Duodenal mucosa (tissue), 2 donors: ENCODE measurements at regions not wholly inside any gene's neighbourhood (a gene's known extent, or its start where the extent isn't known, plus 50 kb on each side); places are given as distances from the start of the nearest gene placed in this dataset.

Experiments
- H3K27ac ChIP-seq: one replicate; pipeline ENCODE4 v1.7.0; 2013; ENCODE audit warnings: low read depth, low read length
- H3K27me3 ChIP-seq, 2 donors: one replicate each; pipeline ENCODE4 v1.7.0; 2013; ENCODE audit warnings: low read length in 2 of 2, control low read depth in 1 of 2; ENCODE audit not compliant: insufficient read depth in 2 of 2, control insufficient read depth in 1 of 2
- H3K36me3 ChIP-seq, 2 donors: one replicate each; pipeline ENCODE4 v1.7.0; 2013; ENCODE audit warnings: low read length in 2 of 2, control low read depth in 1 of 2; ENCODE audit not compliant: insufficient read depth in 2 of 2, control insufficient read depth in 1 of 2
- H3K4me1 ChIP-seq, 2 donors: one replicate each; pipeline ENCODE4 v1.7.0; 2013; ENCODE audit warnings: low read length in 2 of 2, control low read depth in 1 of 2; ENCODE audit not compliant: insufficient read depth in 2 of 2, control insufficient read depth in 1 of 2
- H3K4me3 ChIP-seq, 2 donors: one replicate each; pipeline ENCODE4 v1.7.0; 2013; ENCODE audit warnings: low read length in 2 of 2, low read depth in 1 of 2
- H3K9ac ChIP-seq, 2 donors: one replicate each; pipeline ENCODE4 v1.7.0; 2013; ENCODE audit warnings: low read length in 2 of 2, low read depth in 1 of 2
- H3K9me3 ChIP-seq, 2 donors: one replicate each; pipeline ENCODE4 v1.7.0; 2013; ENCODE audit warnings: low read length in 2 of 2, control low read depth in 1 of 2; ENCODE audit not compliant: control insufficient read depth in 1 of 2

DNA sequence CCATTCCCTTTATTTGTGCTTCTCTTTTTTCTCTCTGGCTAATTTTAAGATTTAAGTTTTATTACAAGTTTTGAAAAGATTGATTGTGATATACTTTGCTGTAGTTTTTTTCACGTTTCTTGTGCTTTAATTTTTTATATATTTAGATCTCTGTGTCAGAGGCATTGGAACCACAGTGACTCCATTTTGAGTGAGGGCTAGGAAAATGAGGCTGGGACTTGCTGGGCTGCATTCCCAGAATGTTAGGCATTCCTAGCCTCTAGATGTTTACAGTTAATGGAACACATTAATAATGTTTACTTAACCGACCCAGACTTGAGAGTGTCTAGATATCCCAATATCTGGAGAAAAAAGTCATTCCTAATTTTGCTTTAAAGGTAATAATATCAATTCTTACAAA is 939.4 kb downstream of the BRINP3 start:
- H3K9ac ChIP-seq, result no peak overlapping the region
- no peaks in the 10 kb centered on the region for H3K4me1 ChIP-seq
- no peak overlapping the region for H3K27ac ChIP-seq
- H3K36me3 ChIP-seq, result no peaks in the 10 kb centered on the region
- H3K4me3 ChIP-seq, result no peak overlapping the region
- no peaks in the 10 kb centered on the region for H3K27me3 ChIP-seq
- H3K9me3 ChIP-seq, result no peaks in the 10 kb centered on the region

DNA sequence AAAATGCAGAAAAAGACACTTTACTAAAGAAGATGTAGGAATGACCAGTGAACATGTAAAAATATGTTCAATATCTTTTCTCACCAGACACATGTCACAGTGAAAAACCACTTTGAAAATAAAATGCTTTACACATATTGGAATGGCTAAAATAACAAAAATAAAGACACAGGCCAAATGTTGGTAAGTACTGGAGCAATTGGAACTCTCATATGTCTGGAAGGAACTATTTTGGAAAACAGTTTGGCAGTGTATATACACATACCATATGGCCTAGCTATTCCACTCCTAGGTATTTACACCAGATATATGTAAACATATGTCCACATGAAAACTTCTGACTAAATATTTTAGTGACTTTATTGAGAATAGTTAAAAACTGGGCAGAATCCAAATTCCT is 927.2 kb downstream of the BRINP3 start:
- no peak overlapping the region for H3K4me3 ChIP-seq
- no peaks in the 10 kb centered on the region for H3K36me3 ChIP-seq
- H3K4me1 ChIP-seq, result no peaks in the 10 kb centered on the region
- H3K9ac ChIP-seq, result no peak overlapping the region
- H3K27me3 ChIP-seq, result no peaks in the 10 kb centered on the region
- H3K27ac ChIP-seq, result no peak overlapping the region
- no peaks in the 10 kb centered on the region for H3K9me3 ChIP-seq

DNA sequence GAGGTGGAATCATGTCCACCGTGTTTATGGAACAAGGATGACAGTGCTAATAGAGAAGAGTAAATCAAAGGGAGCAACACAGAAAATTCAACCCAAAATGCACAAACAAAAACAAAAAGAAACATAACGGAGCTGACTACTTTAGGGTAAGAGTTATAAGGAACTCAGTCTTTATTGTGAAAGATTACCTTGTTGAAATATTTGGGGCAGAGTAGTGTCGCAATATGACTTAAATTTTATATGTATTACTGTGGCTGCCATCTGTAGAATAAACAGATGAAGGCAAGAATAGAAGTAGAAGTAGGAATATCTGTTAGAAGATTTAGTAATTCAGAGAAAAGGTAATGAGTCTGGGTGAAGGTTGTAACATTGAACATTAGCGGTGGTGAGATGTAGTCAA is 913.9 kb downstream of the BRINP3 start:
- Histone ChIP-seq H3K36me3 (no peaks in the 10 kb centered on the region), H3K9me3 (peaks cover 0 to 4% of the 10 kb centered on the region in 2 donors), H3K4me1 (no peaks in the 10 kb centered on the region)

DNA sequence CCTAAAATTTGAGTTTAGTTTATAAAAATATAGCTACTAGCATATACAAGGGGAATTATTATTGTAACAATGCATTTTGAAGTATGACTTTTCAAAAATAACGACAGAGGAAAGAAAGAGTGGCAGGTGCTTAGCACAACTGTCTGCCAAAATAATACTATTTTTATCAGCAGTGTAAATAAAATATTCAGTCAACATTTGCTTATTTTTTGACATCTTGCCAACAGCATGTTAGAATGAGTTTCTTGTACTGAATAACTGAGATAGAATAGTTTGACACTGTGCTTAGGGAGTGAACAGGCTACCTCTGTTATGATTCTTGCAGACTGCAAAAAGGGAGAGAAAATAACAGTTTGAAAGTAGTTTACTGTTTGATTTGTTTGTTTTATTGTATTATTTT is 909.8 kb downstream of the BRINP3 start:
- no peak overlapping the region for H3K9ac ChIP-seq
- no peak overlapping the region for H3K4me3 ChIP-seq
- H3K9me3 ChIP-seq, result peaks cover 0 to 4% of the 10 kb centered on the region in 2 donors
- H3K27ac ChIP-seq, result no peak overlapping the region
- H3K27me3 ChIP-seq, result no peaks in the 10 kb centered on the region
- no peaks in the 10 kb centered on the region for H3K4me1 ChIP-seq
- H3K36me3 ChIP-seq, result no peaks in the 10 kb centered on the region

More for the DNA sequence above, 913.9 kb downstream of the BRINP3 start:
- no peak overlapping the region for H3K4me3 ChIP-seq
- no peak overlapping the region for H3K27ac ChIP-seq
- H3K9ac ChIP-seq, result no peak overlapping the region
- no peaks in the 10 kb centered on the region for H3K27me3 ChIP-seq

DNA sequence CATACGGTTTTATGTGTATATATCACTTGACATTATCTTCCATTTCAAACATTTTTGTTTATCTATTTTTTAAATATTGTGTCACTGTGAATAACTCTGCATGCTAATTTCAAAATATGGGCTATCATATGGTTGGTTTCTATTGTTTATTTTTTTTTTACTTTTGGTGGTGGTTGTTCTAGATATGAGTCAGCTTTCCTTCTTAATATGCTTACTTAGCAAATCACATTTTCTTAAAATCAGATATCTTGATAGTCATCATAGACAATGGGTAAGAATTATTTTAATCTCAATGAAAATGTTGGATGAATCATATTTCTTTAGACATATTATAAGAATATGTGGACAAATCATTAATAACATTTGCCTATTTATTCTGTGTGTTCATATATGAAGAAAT is 881.5 kb downstream of the BRINP3 start:
- peaks cover 3 to 5% of the 10 kb centered on the region in 2 donors for H3K9me3 ChIP-seq
- H3K9ac ChIP-seq, result no peak overlapping the region
- no peaks in the 10 kb centered on the region for H3K36me3 ChIP-seq
- no peak overlapping the region for H3K4me3 ChIP-seq
- no peaks in the 10 kb centered on the region for H3K4me1 ChIP-seq
- no peaks in the 10 kb centered on the region for H3K27me3 ChIP-seq
- no peak overlapping the region for H3K27ac ChIP-seq

DNA sequence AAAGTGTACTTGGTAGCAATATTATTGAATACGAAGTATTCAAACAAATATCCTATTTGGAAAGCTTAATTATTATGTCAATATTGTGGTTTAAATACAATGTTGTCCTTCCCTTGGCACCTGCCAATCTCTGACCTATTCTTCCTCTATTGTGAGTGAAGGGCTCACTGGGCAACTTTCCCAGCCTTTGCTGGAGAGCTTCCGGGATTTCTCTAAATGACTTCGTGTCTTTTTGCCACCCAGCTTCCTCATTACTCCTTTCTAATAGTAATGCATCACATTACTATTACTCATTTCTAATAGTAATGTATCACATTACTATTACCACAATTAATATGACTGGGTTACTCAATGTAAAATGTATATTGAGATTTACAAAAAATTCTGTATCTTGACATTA is 880.6 kb downstream of the BRINP3 start:
- Histone ChIP-seq H3K9ac (no peak overlapping the region), H3K9me3 (peaks cover 3 to 5% of the 10 kb centered on the region in 2 donors), H3K4me1 (no peaks in the 10 kb centered on the region), H3K4me3 (no peak overlapping the region), H3K27ac (no peak overlapping the region), H3K27me3 (no peaks in the 10 kb centered on the region), H3K36me3 (no peaks in the 10 kb centered on the region)

DNA sequence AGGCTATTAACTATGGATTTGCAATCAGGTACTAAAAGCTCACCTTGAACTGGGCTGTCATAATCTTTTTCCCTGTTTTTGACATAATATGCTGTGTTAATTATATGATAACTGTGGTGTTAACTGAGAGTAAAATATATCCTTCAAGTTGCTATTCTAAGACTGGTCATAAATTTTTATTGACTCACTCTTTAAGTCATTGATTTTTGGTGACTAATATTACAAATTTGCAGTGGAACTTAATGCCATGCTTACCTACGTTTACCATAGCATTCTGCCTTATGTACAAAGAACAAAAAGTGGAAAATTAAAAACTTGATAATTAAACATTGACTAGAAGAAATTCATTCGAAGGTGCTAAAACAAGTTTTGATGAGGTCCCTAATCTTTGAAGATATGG is 872.4 kb downstream of the BRINP3 start:
- H3K27ac ChIP-seq, result no peak overlapping the region
- no peaks in the 10 kb centered on the region for H3K27me3 ChIP-seq
- no peaks in the 10 kb centered on the region for H3K36me3 ChIP-seq
- H3K9ac ChIP-seq, result no peak overlapping the region
- H3K4me1 ChIP-seq, result no peaks in the 10 kb centered on the region
- no peaks in the 10 kb centered on the region for H3K9me3 ChIP-seq
- no peak overlapping the region for H3K4me3 ChIP-seq

DNA sequence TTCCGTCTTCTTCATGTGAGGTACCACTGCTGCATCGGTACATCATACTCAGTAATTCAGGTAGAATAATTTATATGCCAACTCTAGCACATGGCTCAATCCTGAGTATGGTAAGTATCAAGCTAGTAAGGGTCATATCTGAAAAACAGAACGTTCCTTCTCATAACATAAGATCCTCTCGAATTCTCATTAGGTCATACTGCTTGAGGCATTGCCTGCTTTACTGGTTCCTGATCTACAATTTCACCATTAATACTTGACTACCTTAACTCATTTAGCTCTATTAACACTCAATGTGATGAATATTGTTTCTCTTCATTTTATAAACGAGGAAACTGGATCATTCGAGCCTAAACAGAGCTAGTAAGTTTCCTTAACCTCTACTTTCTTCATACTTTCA is 871.6 kb downstream of the BRINP3 start:
- no peaks in the 10 kb centered on the region for H3K9me3 ChIP-seq
- H3K4me1 ChIP-seq, result no peaks in the 10 kb centered on the region
- no peak overlapping the region for H3K4me3 ChIP-seq
- H3K9ac ChIP-seq, result no peak overlapping the region
- H3K27ac ChIP-seq, result no peak overlapping the region
- no peaks in the 10 kb centered on the region for H3K27me3 ChIP-seq
- no peaks in the 10 kb centered on the region for H3K36me3 ChIP-seq

DNA sequence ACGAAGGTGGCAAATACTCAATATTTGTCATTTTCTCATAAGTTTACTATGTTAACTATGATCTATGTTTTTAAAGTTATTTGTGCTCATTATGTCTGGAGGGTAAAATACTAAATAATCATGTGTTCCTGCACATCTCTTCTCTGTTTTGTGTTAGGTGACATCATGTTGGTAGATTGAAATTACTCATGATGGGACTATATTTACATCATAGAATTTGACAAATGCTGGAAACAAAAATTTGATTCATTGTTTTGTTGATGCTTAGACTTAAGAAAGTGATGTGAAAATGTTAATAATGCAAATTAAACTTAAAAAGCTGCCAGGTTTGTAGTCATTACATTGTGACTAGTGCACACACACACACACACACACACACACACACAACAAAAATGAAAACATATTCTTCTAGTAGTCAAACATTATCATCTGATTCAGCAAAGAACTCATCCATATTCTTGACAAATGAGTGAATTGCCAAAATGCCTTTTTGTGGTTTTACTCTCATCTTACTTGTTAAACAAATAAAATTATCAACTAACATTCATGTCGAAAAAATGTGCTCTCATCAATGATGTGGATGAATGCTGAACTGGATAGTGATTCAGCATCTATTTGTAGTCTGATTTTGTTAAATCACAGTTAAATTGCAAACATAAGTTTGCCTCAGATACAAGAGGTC is 870.7 kb downstream of the BRINP3 start:
- no peaks in the 10 kb centered on the region for H3K9me3 ChIP-seq
- no peak overlapping the region for H3K9ac ChIP-seq
- H3K27ac ChIP-seq, result no peak overlapping the region
- H3K4me3 ChIP-seq, result no peak overlapping the region
- H3K4me1 ChIP-seq, result no peaks in the 10 kb centered on the region
- no peaks in the 10 kb centered on the region for H3K36me3 ChIP-seq
- H3K27me3 ChIP-seq, result no peaks in the 10 kb centered on the region

DNA sequence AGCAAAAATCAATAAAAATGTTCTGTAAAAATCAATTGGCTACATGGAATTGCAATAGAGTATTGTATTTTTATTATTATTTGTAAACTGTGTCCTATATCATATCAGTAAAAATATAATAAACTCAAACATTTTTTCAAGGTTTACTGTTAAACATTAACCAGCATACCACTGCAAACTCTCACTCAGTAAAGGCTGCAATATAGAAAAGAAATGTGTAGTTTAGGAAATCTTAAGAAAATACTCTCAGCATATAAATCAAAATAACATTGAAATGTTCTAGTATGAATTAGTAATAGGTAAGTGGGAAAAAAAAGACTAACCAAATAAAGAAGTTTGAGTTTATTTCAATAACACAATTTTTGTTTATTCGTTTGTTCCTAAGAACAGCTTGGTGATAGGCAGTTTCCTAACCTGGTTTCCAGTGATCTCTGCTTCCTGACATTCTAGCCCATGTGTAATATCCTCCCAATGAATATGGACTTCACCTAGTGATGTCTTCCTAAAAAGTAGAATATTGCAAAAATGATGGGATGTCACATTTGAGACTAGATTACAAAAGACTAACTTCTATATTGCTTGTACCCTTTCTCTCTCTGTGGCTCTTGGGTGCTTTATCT is 870.1 kb downstream of the BRINP3 start:
- Histone ChIP-seq H3K9me3 (no peaks in the 10 kb centered on the region), H3K36me3 (no peaks in the 10 kb centered on the region), H3K4me3 (no peak overlapping the region), H3K9ac (no peak overlapping the region), H3K27me3 (no peaks in the 10 kb centered on the region), H3K4me1 (no peaks in the 10 kb centered on the region), H3K27ac (no peak overlapping the region)
